Muscle layer of colon (tissue), 2 donors: ENCODE measurements at regions not wholly inside any gene's neighbourhood (a gene's known extent, or its start where the extent isn't known, plus 50 kb on each side); places are given as distances from the start of the nearest gene placed in this dataset.
"Not testable (repeated sequence)": the region's sequence is repeated elsewhere in the genome, so short reads cannot be mapped to it uniquely, and the experiment has no call there.

ENCODE experiments used
- H3K27ac ChIP-seq: one replicate; pipeline ENCODE4 v1.7.0; 2013; ENCODE audit warnings: low read depth, mild to moderate bottlenecking, low read length, moderate library complexity
- H3K27me3 ChIP-seq, 2 donors: one replicate each; pipeline ENCODE4 v1.7.0; 2013; ENCODE audit warnings: low read length in 2 of 2, mild to moderate bottlenecking in 2 of 2; ENCODE audit not compliant: insufficient read depth in 2 of 2, control insufficient read depth in 1 of 2
- H3K36me3 ChIP-seq: one replicate; pipeline ENCODE4 v1.7.0; 2013; ENCODE audit warnings: mild to moderate bottlenecking, low read length; ENCODE audit not compliant: insufficient read depth
- H3K4me1 ChIP-seq: one replicate; pipeline ENCODE4 v1.7.0; 2013; ENCODE audit warnings: mild to moderate bottlenecking, low read length; ENCODE audit not compliant: insufficient read depth
- H3K4me3 ChIP-seq, 2 donors: one replicate each; pipeline ENCODE4 v1.7.0; 2013; ENCODE audit warnings: low read length in 2 of 2, low read depth in 1 of 2, mild to moderate bottlenecking in 1 of 2, moderate library complexity in 1 of 2
- H3K9ac ChIP-seq: one replicate; pipeline ENCODE4 v1.7.0; 2013; ENCODE audit warnings: low read length
- H3K9me3 ChIP-seq: one replicate; pipeline ENCODE4 v1.7.0; 2013; ENCODE audit warnings: mild to moderate bottlenecking, low read length
- donor health status: abdominal sarcoma.
- donor health status: Adenocarcinoma of cecum.

GRCh38 chr7:67663644-67664043 is 667.0 kb downstream of the TYW1 start:
- H3K27ac ChIP-seq: no peak overlapping the region
- no peak overlapping the region for H3K9ac ChIP-seq
- no peak overlapping the region for H3K4me3 ChIP-seq
- no peaks in the 10 kb centered on the region for H3K27me3 ChIP-seq
- no peaks in the 10 kb centered on the region for H3K4me1 ChIP-seq
- no peaks in the 10 kb centered on the region for H3K9me3 ChIP-seq
- no peaks in the 10 kb centered on the region for H3K36me3 ChIP-seq

- H3K27ac ChIP-seq, H3K9me3 ChIP-seq, H3K27me3 ChIP-seq, H3K4me1 ChIP-seq, H3K4me3 ChIP-seq, H3K36me3 ChIP-seq, H3K9ac ChIP-seq: not testable (repeated sequence)
Observed at GRCh38 chr7:67666359-67666758, 669.7 kb downstream of the TYW1 start.

- Histone ChIP-seq H3K36me3 (no peaks in the 10 kb centered on the region), H3K27me3 (no peaks in the 10 kb centered on the region), H3K9ac (no peak overlapping the region), H3K27ac (no peak overlapping the region), H3K9me3 (no peaks in the 10 kb centered on the region), H3K4me1 (no peaks in the 10 kb centered on the region), H3K4me3 (no peak overlapping the region)
Observed at GRCh38 chr7:67671006-67671548, 674.4 kb downstream of the TYW1 start.

- no peak overlapping the region for H3K4me3 ChIP-seq
- H3K36me3 ChIP-seq: no peaks in the 10 kb centered on the region
- H3K4me1 ChIP-seq: no peaks in the 10 kb centered on the region
- no peak overlapping the region for H3K27ac ChIP-seq
- no peak overlapping the region for H3K9ac ChIP-seq
- no peaks in the 10 kb centered on the region for H3K27me3 ChIP-seq
- H3K9me3 ChIP-seq: no peaks in the 10 kb centered on the region
Observed at GRCh38 chr7:67673861-67674260, 677.2 kb downstream of the TYW1 start.

- H3K9ac ChIP-seq, H3K4me1 ChIP-seq, H3K4me3 ChIP-seq, H3K9me3 ChIP-seq, H3K27me3 ChIP-seq, H3K27ac ChIP-seq, H3K36me3 ChIP-seq: not testable (repeated sequence)
Observed at GRCh38 chr7:67674862-67675261, 678.2 kb downstream of the TYW1 start.

- Histone ChIP-seq H3K4me1 (no peaks in the 10 kb centered on the region), H3K27ac (no peak overlapping the region), H3K9ac (no peak overlapping the region), H3K36me3 (no peaks in the 10 kb centered on the region), H3K27me3 (no peaks in the 10 kb centered on the region), H3K9me3 (no peaks in the 10 kb centered on the region), H3K4me3 (no peak overlapping the region)
Observed at GRCh38 chr7:67675971-67676370, 679.3 kb downstream of the TYW1 start.

- no peak overlapping the region for H3K9ac ChIP-seq
Observed at GRCh38 chr7:67678419-67678818, 681.8 kb downstream of the TYW1 start.

GRCh38 chr7:67683628-67684027 is 687.0 kb downstream of the TYW1 start:
- no peaks in the 10 kb centered on the region for H3K27me3 ChIP-seq
- H3K4me1 ChIP-seq: no peaks in the 10 kb centered on the region
- no peaks in the 10 kb centered on the region for H3K36me3 ChIP-seq
- H3K9ac ChIP-seq: no peak overlapping the region
- no peak overlapping the region for H3K4me3 ChIP-seq
- H3K9me3 ChIP-seq: no peaks in the 10 kb centered on the region
- no peak overlapping the region for H3K27ac ChIP-seq

More at GRCh38 chr7:67678419-67678818, 681.8 kb downstream of the TYW1 start:
- no peaks in the 10 kb centered on the region for H3K36me3 ChIP-seq
- H3K27me3 ChIP-seq: no peaks in the 10 kb centered on the region
- no peaks in the 10 kb centered on the region for H3K4me1 ChIP-seq
- H3K27ac ChIP-seq: no peak overlapping the region
- no peak overlapping the region for H3K4me3 ChIP-seq
- H3K9me3 ChIP-seq: no peaks in the 10 kb centered on the region

GRCh38 chr7:67690700-67691099 is 694.1 kb downstream of the TYW1 start:
- H3K9ac ChIP-seq: no peak overlapping the region
- H3K27me3 ChIP-seq: no peaks in the 10 kb centered on the region
- H3K9me3 ChIP-seq: no peaks in the 10 kb centered on the region
- H3K4me1 ChIP-seq: peaks cover 4% of the 10 kb centered on the region
- H3K36me3 ChIP-seq: no peaks in the 10 kb centered on the region
- H3K27ac ChIP-seq: no peak overlapping the region
- no peak overlapping the region for H3K4me3 ChIP-seq

- no peak overlapping the region for H3K9ac ChIP-seq
- H3K9me3 ChIP-seq: no peaks in the 10 kb centered on the region
- no peaks in the 10 kb centered on the region for H3K36me3 ChIP-seq
- H3K27ac ChIP-seq: no peak overlapping the region
- no peak overlapping the region for H3K4me3 ChIP-seq
- H3K4me1 ChIP-seq: peaks cover 4% of the 10 kb centered on the region
- H3K27me3 ChIP-seq: no peaks in the 10 kb centered on the region
Observed at GRCh38 chr7:67692425-67692824, 695.8 kb downstream of the TYW1 start.

GRCh38 chr7:67696124-67696523 is 699.5 kb downstream of the TYW1 start:
- H3K36me3 ChIP-seq: no peaks in the 10 kb centered on the region
- peaks cover 4% of the 10 kb centered on the region for H3K4me1 ChIP-seq
- H3K4me3 ChIP-seq: no peak overlapping the region
- H3K27me3 ChIP-seq: no peaks in the 10 kb centered on the region
- no peaks in the 10 kb centered on the region for H3K9me3 ChIP-seq
- H3K9ac ChIP-seq: no peak overlapping the region
- H3K27ac ChIP-seq: no peak overlapping the region

- Histone ChIP-seq H3K9ac (no peak overlapping the region), H3K4me1 (peaks cover 4% of the 10 kb centered on the region), H3K4me3 (no peak overlapping the region), H3K27me3 (no peaks in the 10 kb centered on the region), H3K27ac (no peak overlapping the region), H3K36me3 (no peaks in the 10 kb centered on the region), H3K9me3 (no peaks in the 10 kb centered on the region)
Observed at GRCh38 chr7:67696878-67697277, 700.2 kb downstream of the TYW1 start.
